Neural cell (in vitro differentiated cells): ENCODE measurements at regions not wholly inside any gene's neighbourhood (a gene's known extent, or its start where the extent isn't known, plus 50 kb on each side); places are given as distances from the start of the nearest gene placed in this dataset.

Experiments
- H2AFZ ChIP-seq: fragments of 200-600, 300-800 bp; sonication (generic), shearing (Covaris generic); 2 replicates; pipeline ENCODE4 v1.6.0; 2014; ENCODE audit warnings: low read depth, mild to moderate bottlenecking, antibody characterized with exemption, low read length, moderate library complexity
- H3F3A ChIP-seq: fragments of 200-600 bp; shearing (Covaris generic); 2 replicates; pipeline ENCODE4 v1.6.1; 2016; ENCODE audit warnings: mild to moderate bottlenecking, moderate library complexity, mixed read lengths, antibody characterized with exemption, low read length; ENCODE audit not compliant: insufficient read depth, poor library complexity, severe bottlenecking
- H3K27ac ChIP-seq: fragments of 200-600, 300-800 bp; sonication (generic), shearing (Covaris generic); 2 replicates; pipeline ENCODE4 v1.5.1; 2014; ENCODE audit warnings: mild to moderate bottlenecking, low read length, moderate library complexity
- H3K27me3 ChIP-seq: fragments of 300-800, 200-600 bp; sonication (generic), shearing (Covaris generic); 2 replicates; pipeline ENCODE4 v1.6.0; 2014; ENCODE audit warnings: mild to moderate bottlenecking, low read depth, low read length, moderate library complexity; ENCODE audit not compliant: insufficient read depth
- H3K36me3 ChIP-seq: fragments of 300-800, 200-600 bp; sonication (generic), shearing (Covaris generic); 2 replicates; pipeline ENCODE4 v1.5.1; 2014; ENCODE audit warnings: mild to moderate bottlenecking, antibody characterized with exemption, low read length, moderate library complexity; ENCODE audit not compliant: insufficient read depth
- H3K4me2 ChIP-seq: fragments of 300-800, 200-600 bp; sonication (generic), shearing (Covaris generic); 2 replicates; pipeline ENCODE4 v1.6.0; 2014; ENCODE audit warnings: mild to moderate bottlenecking, low read length
- H3K4me3 ChIP-seq: fragments of 300-800, 200-600 bp; sonication (generic), shearing (Covaris generic); 2 replicates; pipeline ENCODE4 v1.5.1; 2014; ENCODE audit warnings: mild to moderate bottlenecking, low read length, moderate library complexity
- H3K79me2 ChIP-seq: fragments of 200-600 bp; shearing (Covaris generic); replicated peaks from 2 replicates; pipeline ENCODE4 v1.6.0; 2014; ENCODE audit warnings: mild to moderate bottlenecking, low read length, moderate library complexity; ENCODE audit not compliant: insufficient read depth
- H3K9ac ChIP-seq: fragments of 300-800, 200-600 bp; sonication (generic), shearing (Covaris generic); 2 replicates; pipeline ENCODE4 v1.6.1; 2016; ENCODE audit warnings: mild to moderate bottlenecking, low read length, mixed read lengths
- H3K9me2 ChIP-seq: fragments of 200-600 bp; shearing (Covaris generic); 2 replicates; pipeline ENCODE4 v1.6.1; 2016; ENCODE audit warnings: mild to moderate bottlenecking, low read length, mixed read lengths; ENCODE audit not compliant: insufficient read depth
- H3K9me3 ChIP-seq: fragments of 200-600, 300-800 bp; sonication (generic), shearing (Covaris generic); 2 replicates; pipeline ENCODE4 v1.6.1; 2016; ENCODE audit warnings: mild to moderate bottlenecking, mixed run types, low read length, moderate library complexity, mixed read lengths
- H4K20me1 ChIP-seq: fragments of 200-600 bp; shearing (Covaris generic); 2 replicates; pipeline ENCODE4 v1.6.1; 2016; ENCODE audit warnings: mild to moderate bottlenecking, mixed run types; ENCODE audit not compliant: insufficient read depth
- CTCF ChIP-seq: fragments of 450-650 bp; IDR thresholded peaks from 2 replicates; pipeline ENCODE4 v1.5.1; 2014; ENCODE audit warnings: antibody characterized with exemption, mild to moderate bottlenecking, moderate library complexity; ENCODE audit not compliant: poor library complexity, severe bottlenecking
- EP300 ChIP-seq: fragments of 450-650 bp; conservative IDR thresholded peaks from 2 replicates; pipeline ENCODE4 v1.6.1; 2014; ENCODE audit warnings: antibody characterized with exemption, mild to moderate bottlenecking, moderate library complexity; ENCODE audit not compliant: poor library complexity, severe bottlenecking
- EZH2 ChIP-seq: fragments of 200-600, 300-800 bp; shearing (Covaris generic), sonication (generic); IDR thresholded peaks from 2 replicates; pipeline ENCODE4 v1.6.1; 2014; ENCODE audit warnings: antibody characterized with exemption, low read length, borderline replicate concordance, mild to moderate bottlenecking; ENCODE audit not compliant: insufficient read depth, poor library complexity, severe bottlenecking
- MXI1 ChIP-seq: fragments of 450-650 bp; conservative IDR thresholded peaks from 2 replicates; pipeline ENCODE4 v1.6.1; 2014; ENCODE audit warnings: antibody characterized with exemption, mild to moderate bottlenecking; ENCODE audit not compliant: poor library complexity, severe bottlenecking
- POLR2AphosphoS5 ChIP-seq: IDR thresholded peaks from 2 replicates; pipeline ENCODE4 v1.6.1; 2012
- RAD21 ChIP-seq: fragments of 450-650 bp; conservative IDR thresholded peaks from 2 replicates; pipeline ENCODE4 v1.6.1; 2014; ENCODE audit warnings: antibody characterized with exemption, mild to moderate bottlenecking, moderate library complexity
- REST ChIP-seq: IDR thresholded peaks from 2 replicates; pipeline ENCODE4 v1.6.1; 2012; ENCODE audit warnings: borderline replicate concordance
- SMC3 ChIP-seq: fragments of 450-650 bp; conservative IDR thresholded peaks from 2 replicates; pipeline ENCODE4 v1.6.1; 2014; ENCODE audit warnings: antibody characterized with exemption, mild to moderate bottlenecking, moderate library complexity; ENCODE audit not compliant: poor library complexity
- TAF1 ChIP-seq: IDR thresholded peaks from 2 replicates; pipeline ENCODE4 v1.6.1; 2012; ENCODE audit warnings: low read depth

- no peaks in the 10 kb centered on the region for H3K36me3 ChIP-seq
- H3K9me2 ChIP-seq = no peaks in the 10 kb centered on the region
- H3K4me3 ChIP-seq = no peak overlapping the region
- no peak overlapping the region for H3K27ac ChIP-seq
- H4K20me1 ChIP-seq = no peaks in the 10 kb centered on the region
- H3K27me3 ChIP-seq = no peaks in the 10 kb centered on the region
- H3K4me2 ChIP-seq = no peak overlapping the region
- H3F3A ChIP-seq = no peaks in the 10 kb centered on the region
- H2AFZ ChIP-seq = no peak overlapping the region
- TF ChIP-seq POLR2AphosphoS5 (no peak), CTCF (no peak), SMC3 (no peak)
- no peak overlapping the region for H3K9ac ChIP-seq
- H3K79me2 ChIP-seq = no peaks in the 10 kb centered on the region
- H3K9me3 ChIP-seq = no peaks in the 10 kb centered on the region
These were observed 409.2 kb downstream of the NKX6-1 start for GRCh38 chr4:84089652-84090437.

- H3K9ac ChIP-seq = no peak overlapping the region
- H3K9me3 ChIP-seq = no peaks in the 10 kb centered on the region
- no peaks in the 10 kb centered on the region for H3K79me2 ChIP-seq
- no peak overlapping the region for H3K4me2 ChIP-seq
- TF ChIP-seq CTCF (no peak), TAF1 (no peak), SMC3 (no peak), EP300 (no peak), MXI1 (no peak), REST (no peak), EZH2 (no peak), RAD21 (no peak), POLR2AphosphoS5 (no peak)
- no peak overlapping the region for H2AFZ ChIP-seq
- H4K20me1 ChIP-seq = no peaks in the 10 kb centered on the region
- H3K4me3 ChIP-seq = no peak overlapping the region
- no peaks in the 10 kb centered on the region for H3K27me3 ChIP-seq
- H3K36me3 ChIP-seq = no peaks in the 10 kb centered on the region
- no peaks in the 10 kb centered on the region for H3F3A ChIP-seq
- H3K27ac ChIP-seq = no peak overlapping the region
- H3K9me2 ChIP-seq = no peaks in the 10 kb centered on the region
These were observed 413.1 kb downstream of the NKX6-1 start for GRCh38 chr4:84085986-84086385.
